ENCODE measurements at regions not wholly inside any gene's neighbourhood (a gene's known extent, or its start where the extent isn't known, plus 50 kb on each side); places are given as distances from the start of the nearest gene placed in this dataset.

DNA sequence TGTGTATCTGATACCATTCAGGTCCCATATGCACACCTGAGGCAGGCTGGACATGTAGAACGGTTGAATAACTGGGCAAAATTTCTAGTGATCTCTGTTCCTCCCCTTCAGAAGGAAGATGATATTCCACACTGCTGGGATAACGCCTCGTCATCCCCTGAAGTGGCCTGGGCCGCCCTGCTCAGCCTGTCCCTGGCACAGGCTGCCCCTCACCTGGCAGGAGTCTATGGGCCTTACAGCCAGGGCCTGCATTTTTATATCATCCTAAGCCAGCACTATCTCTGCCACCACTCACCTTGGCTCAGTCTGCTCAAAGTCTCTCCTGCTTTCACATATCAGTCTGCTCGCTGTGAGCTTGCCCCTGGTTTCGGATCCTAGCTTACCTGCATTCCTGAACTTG, 209.2 kb downstream of the CSNK2A3 start:
- no peak for TF ChIP-seq POLR2AphosphoS5 (IDR thresholded peaks at IDR 0.05)
- no peak for TF ChIP-seq POLR2A (IDR thresholded peaks at IDR 0.05; ENCODE audit: low read depth)
- TF ChIP-seq CTCF (IDR thresholded peaks at IDR 0.05), result no peak
- TF ChIP-seq EP300 (IDR thresholded peaks at IDR 0.05), result no peak

Data from esophagus muscularis mucosa (tissue), 4 donors.